BJ (cell line): ENCODE measurements at regions not wholly inside any gene's neighbourhood (a gene's known extent, or its start where the extent isn't known, plus 50 kb on each side); places are given as distances from the start of the nearest gene placed in this dataset.
"Not testable (repeated sequence)": the region's sequence is repeated elsewhere in the genome, so short reads cannot be mapped to it uniquely, and the experiment has no call there.

Experiments
- CTCF ChIA-PET: fragments of 350-600 bp; formaldehyde crosslinking; extraction: SDS; loops from one replicate; lab custom pipeline; 2021; ENCODE audit warnings: antibody characterized with exemption, inconsistent platforms; lab: Yijun Ruan, JAX
- POLR2A ChIA-PET: fragments of 300-600 bp; sonication (Branson Sonifier 250); formaldehyde crosslinking; extraction: SDS; loops from one replicate; lab custom pipeline; 2021; ENCODE audit warnings: antibody characterized with exemption; lab: Charles Lee
- DNase-seq: peaks from one replicate; pipeline ENCODE4 v3.0.0-alpha.2; 2011; ENCODE audit warnings: low read depth
- H3K27me3 ChIP-seq: 2 replicates; pipeline ENCODE4 v1.6.0; 2011; ENCODE audit warnings: low read length; ENCODE audit not compliant: control insufficient read depth, insufficient read depth
- H3K36me3 ChIP-seq: 2 replicates; pipeline ENCODE4 v1.5.1; 2011; ENCODE audit warnings: low read length; ENCODE audit not compliant: control insufficient read depth, insufficient read depth
- H3K4me3 ChIP-seq: 2 replicates; pipeline ENCODE4 v1.5.1; 2011; ENCODE audit warnings: low read depth, mild to moderate bottlenecking, control low read depth, low read length
- CTCF ChIP-seq: IDR thresholded peaks from 2 replicates; pipeline ENCODE4 v1.5.1; 2011; ENCODE audit warnings: low read depth, mild to moderate bottlenecking, control low read depth, inconsistent platforms, low read length, moderate library complexity; ENCODE audit not compliant: insufficient read depth

GRCh38 chr13:85141401-85141800 lies 657.8 kb downstream of the SLITRK6 start:
- CTCF ChIA-PET = interaction anchor here (0.7 kb wide), 1 partner anchor 59 kb away, joined by 5 read pairs; no protein-coding TSS in a partner anchor
- POLR2A ChIA-PET = no interaction called here

GRCh38 chr13:85140192-85140591 lies 659.0 kb downstream of the SLITRK6 start:
- no peak for DNase-seq
- POLR2A ChIA-PET = no interaction called here

More at GRCh38 chr13:85141401-85141800, 657.8 kb downstream of the SLITRK6 start:
- no peak for TF ChIP-seq CTCF
- H3K27me3 ChIP-seq = no peaks in the 10 kb centered on the region
- no peak for DNase-seq
- H3K36me3 ChIP-seq = no peaks in the 10 kb centered on the region
- no peak overlapping the region for H3K4me3 ChIP-seq

GRCh38 chr13:85137516-85137915 lies 661.7 kb downstream of the SLITRK6 start:
- DNase-seq = no peak
- Histone ChIP-seq H3K36me3 (no peaks in the 10 kb centered on the region), H3K27me3 (no peaks in the 10 kb centered on the region), H3K4me3 (no peak overlapping the region)
- CTCF ChIA-PET = interaction anchor here (0.6 kb wide), 1 partner anchor 18 kb away, joined by 3 read pairs; no protein-coding TSS in a partner anchor
- POLR2A ChIA-PET = no interaction called here
- no peak for TF ChIP-seq CTCF

More at GRCh38 chr13:85140192-85140591, 659.0 kb downstream of the SLITRK6 start:
- Histone ChIP-seq H3K36me3 (no peaks in the 10 kb centered on the region), H3K27me3 (no peaks in the 10 kb centered on the region), H3K4me3 (no peak overlapping the region)
- no peak for TF ChIP-seq CTCF
- CTCF ChIA-PET = no interaction called here

GRCh38 chr13:85132986-85133385 lies 666.2 kb downstream of the SLITRK6 start:
- Histone ChIP-seq H3K27me3 (no peaks in the 10 kb centered on the region), H3K4me3 (no peak overlapping the region), H3K36me3 (no peaks in the 10 kb centered on the region)
- POLR2A ChIA-PET = no interaction called here
- TF ChIP-seq CTCF = no peak
- no peak for DNase-seq
- CTCF ChIA-PET = no interaction called here

GRCh38 chr13:85123501-85123900 lies 675.7 kb downstream of the SLITRK6 start:
- CTCF ChIA-PET, H3K27me3 ChIP-seq, H3K4me3 ChIP-seq, POLR2A ChIA-PET, H3K36me3 ChIP-seq, DNase-seq: not testable (repeated sequence)

- Histone ChIP-seq H3K27me3 (no peaks in the 10 kb centered on the region), H3K4me3 (no peak overlapping the region), H3K36me3 (no peaks in the 10 kb centered on the region)
- ChIA-PET POLR2A (no interaction called here), CTCF (no interaction called here)
- TF ChIP-seq CTCF = no peak
- DNase-seq = no peak
These were observed 690.9 kb downstream of the SLITRK6 start for GRCh38 chr13:85108356-85108755.
